ENCODE measurements at regions not wholly inside any gene's neighbourhood (a gene's known extent, or its start where the extent isn't known, plus 50 kb on each side); places are given as distances from the start of the nearest gene placed in this dataset.

- Histone ChIP-seq H3K9me3 (ENCODE audit: control insufficient read depth, insufficient read depth, low read depth, low read length) (no peaks in the 10 kb centered on the region), H3K4me1 (ENCODE audit: control insufficient read depth, extremely low read depth, insufficient read depth, low read length) (peaks cover 5% of the 10 kb centered on the region), H4K20me1 (ENCODE audit: control insufficient read depth, extremely low read depth, insufficient read depth, low read length) (no peaks in the 10 kb centered on the region), H3K27me3 (ENCODE audit: control insufficient read depth, insufficient read depth, low read length) (no peaks in the 10 kb centered on the region), H3K27ac (ENCODE audit: insufficient read depth, low read length) (peak overlapping the region; percentile 74), H3K79me2 (ENCODE audit: control insufficient read depth, insufficient read depth, low read length) (no peaks in the 10 kb centered on the region), H3K36me3 (ENCODE audit: control insufficient read depth, insufficient read depth, low read length) (no peaks in the 10 kb centered on the region), H3K4me2 (ENCODE audit: extremely low read depth, insufficient read depth, low read length) (peak overlapping the region; percentile 81), H3K4me3 (replicated peaks in 1 of 4; ENCODE audit: control extremely low read depth in 1 of 4, insufficient read depth in 1 of 4, low read depth in 3 of 4, low read length in 4 of 4) (peak overlapping the region in 2 of 4 experiments; percentile 5 to 6), H3K9ac (ENCODE audit: insufficient read depth, low read length) (no peak overlapping the region), H2AFZ (ENCODE audit: low read length) (no peak overlapping the region)
- TF ChIP-seq, protein P1, sequence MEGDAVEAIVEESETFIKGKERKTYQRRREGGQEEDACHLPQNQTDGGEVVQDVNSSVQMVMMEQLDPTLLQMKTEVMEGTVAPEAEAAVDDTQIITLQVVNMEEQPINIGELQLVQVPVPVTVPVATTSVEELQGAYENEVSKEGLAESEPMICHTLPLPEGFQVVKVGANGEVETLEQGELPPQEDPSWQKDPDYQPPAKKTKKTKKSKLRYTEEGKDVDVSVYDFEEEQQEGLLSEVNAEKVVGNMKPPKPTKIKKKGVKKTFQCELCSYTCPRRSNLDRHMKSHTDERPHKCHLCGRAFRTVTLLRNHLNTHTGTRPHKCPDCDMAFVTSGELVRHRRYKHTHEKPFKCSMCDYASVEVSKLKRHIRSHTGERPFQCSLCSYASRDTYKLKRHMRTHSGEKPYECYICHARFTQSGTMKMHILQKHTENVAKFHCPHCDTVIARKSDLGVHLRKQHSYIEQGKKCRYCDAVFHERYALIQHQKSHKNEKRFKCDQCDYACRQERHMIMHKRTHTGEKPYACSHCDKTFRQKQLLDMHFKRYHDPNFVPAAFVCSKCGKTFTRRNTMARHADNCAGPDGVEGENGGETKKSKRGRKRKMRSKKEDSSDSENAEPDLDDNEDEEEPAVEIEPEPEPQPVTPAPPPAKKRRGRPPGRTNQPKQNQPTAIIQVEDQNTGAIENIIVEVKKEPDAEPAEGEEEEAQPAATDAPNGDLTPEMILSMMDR (conservative IDR thresholded peaks at IDR 0.05 in 1 of 2, IDR thresholded peaks at IDR 0.05 in 1 of 2; ENCODE audit: low read depth in 1 of 2, low read length in 2 of 2) = no peak
- TF ChIP-seq EZH2 (IDR thresholded peaks at IDR 0.05; ENCODE audit: low read length, missing control alignments) = no peak
- DNase-seq (ENCODE audit: low read depth in 2 of 2) = peak; percentile 88 to 94
Measured at GRCh38 chr2:204468746-204469429, 76.4 kb upstream of the PARD3B start.

DNA sequence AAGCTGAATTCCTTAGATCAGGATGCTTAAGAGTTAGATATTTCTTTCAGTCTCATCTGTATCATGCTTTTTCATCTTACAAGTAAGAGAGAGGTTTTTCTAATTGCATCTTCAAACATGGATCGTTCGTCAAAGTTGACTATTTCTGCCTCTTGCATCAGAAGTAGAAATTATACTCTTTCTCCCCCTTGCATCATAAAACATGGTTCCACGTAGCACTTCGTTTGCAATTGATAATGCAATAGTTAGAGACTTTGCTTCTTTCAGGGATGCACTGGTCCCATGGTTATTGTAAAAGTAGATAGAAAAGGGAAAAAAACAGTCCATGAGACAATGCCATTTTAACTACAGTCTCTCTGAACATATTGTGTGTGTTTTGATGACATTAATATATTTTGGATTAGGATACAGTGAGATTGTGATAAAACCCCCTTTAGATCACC is 75.1 kb upstream of the PARD3B start:
- Histone ChIP-seq H3K36me3 (ENCODE audit: control insufficient read depth, insufficient read depth, low read length) (no peaks in the 10 kb centered on the region), H3K9me3 (ENCODE audit: control insufficient read depth, insufficient read depth, low read depth, low read length) (no peaks in the 10 kb centered on the region), H3K27me3 (ENCODE audit: control insufficient read depth, insufficient read depth, low read length) (no peaks in the 10 kb centered on the region), H3K4me2 (ENCODE audit: extremely low read depth, insufficient read depth, low read length) (no peak overlapping the region), H3K4me1 (ENCODE audit: control insufficient read depth, extremely low read depth, insufficient read depth, low read length) (peaks cover 5% of the 10 kb centered on the region), H3K79me2 (ENCODE audit: control insufficient read depth, insufficient read depth, low read length) (no peaks in the 10 kb centered on the region), H2AFZ (ENCODE audit: low read length) (no peak overlapping the region), H4K20me1 (ENCODE audit: control insufficient read depth, extremely low read depth, insufficient read depth, low read length) (no peaks in the 10 kb centered on the region), H3K9ac (ENCODE audit: insufficient read depth, low read length) (no peak overlapping the region), H3K4me3 (replicated peaks in 1 of 4; ENCODE audit: control extremely low read depth in 1 of 4, insufficient read depth in 1 of 4, low read depth in 3 of 4, low read length in 4 of 4) (no peak overlapping the region), H3K27ac (ENCODE audit: insufficient read depth, low read length) (no peak overlapping the region)
- TF ChIP-seq, protein P1 (conservative IDR thresholded peaks at IDR 0.05 in 1 of 2, IDR thresholded peaks at IDR 0.05 in 1 of 2; ENCODE audit: low read depth in 1 of 2, low read length in 2 of 2) = no peak
- DNase-seq (ENCODE audit: low read depth in 2 of 2) = peak in 1 of 2 donors; percentile 90

DNA sequence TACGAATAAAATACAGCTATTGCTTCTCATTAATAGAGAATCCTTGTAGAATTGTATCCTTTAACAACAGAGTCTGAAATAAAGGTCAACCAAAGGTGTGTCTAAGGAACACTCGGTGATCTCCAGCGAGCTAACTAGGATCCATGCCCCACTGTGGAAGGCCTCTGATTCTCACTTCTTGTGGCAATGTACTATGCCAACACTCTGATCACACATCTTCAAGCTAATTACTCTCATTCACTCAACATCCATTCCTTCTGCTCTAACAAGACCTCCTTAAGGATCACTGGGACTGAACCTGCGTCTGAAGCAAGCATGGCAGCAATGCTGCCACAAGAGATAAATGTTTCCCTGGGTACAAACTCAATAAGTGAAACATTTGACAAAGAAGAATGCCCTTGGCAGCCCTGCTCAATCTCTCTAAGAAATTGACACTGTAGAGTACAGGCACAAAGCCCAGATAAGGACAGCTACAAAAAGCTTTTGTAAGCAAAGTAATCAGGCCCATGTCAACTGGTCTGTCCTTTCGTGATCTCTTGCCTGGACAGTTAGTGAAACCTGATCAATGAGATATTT is 74.6 kb upstream of the PARD3B start:
- Histone ChIP-seq H3K9me3 (ENCODE audit: control insufficient read depth, insufficient read depth, low read depth, low read length) (no peaks in the 10 kb centered on the region), H3K9ac (ENCODE audit: insufficient read depth, low read length) (no peak overlapping the region), H3K27me3 (ENCODE audit: control insufficient read depth, insufficient read depth, low read length) (no peaks in the 10 kb centered on the region), H3K4me1 (ENCODE audit: control insufficient read depth, extremely low read depth, insufficient read depth, low read length) (peaks cover 5% of the 10 kb centered on the region), H2AFZ (ENCODE audit: low read length) (no peak overlapping the region), H3K4me3 (replicated peaks in 1 of 4; ENCODE audit: control extremely low read depth in 1 of 4, insufficient read depth in 1 of 4, low read depth in 3 of 4, low read length in 4 of 4) (no peak overlapping the region), H3K4me2 (ENCODE audit: extremely low read depth, insufficient read depth, low read length) (no peak overlapping the region), H3K27ac (ENCODE audit: insufficient read depth, low read length) (no peak overlapping the region), H4K20me1 (ENCODE audit: control insufficient read depth, extremely low read depth, insufficient read depth, low read length) (no peaks in the 10 kb centered on the region), H3K36me3 (ENCODE audit: control insufficient read depth, insufficient read depth, low read length) (no peaks in the 10 kb centered on the region), H3K79me2 (ENCODE audit: control insufficient read depth, insufficient read depth, low read length) (no peaks in the 10 kb centered on the region)
- DNase-seq (ENCODE audit: low read depth in 2 of 2) = no peak
- TF ChIP-seq, protein P1 (conservative IDR thresholded peaks at IDR 0.05 in 1 of 2, IDR thresholded peaks at IDR 0.05 in 1 of 2; ENCODE audit: low read depth in 1 of 2, low read length in 2 of 2) = no peak
- no peak for TF ChIP-seq EZH2 (IDR thresholded peaks at IDR 0.05; ENCODE audit: low read length, missing control alignments)
